Erythroblast (primary cell): ENCODE measurements at regions not wholly inside any gene's neighbourhood (a gene's known extent, or its start where the extent isn't known, plus 50 kb on each side); places are given as distances from the start of the nearest gene placed in this dataset.

Experiments used
- GATA1 ChIP-seq: IDR thresholded peaks from 2 replicates; pipeline ENCODE4 v1.6.1; 2011; ENCODE audit warnings: low read depth, mild to moderate bottlenecking, control low read depth, low read length, moderate library complexity
- POLR2A ChIP-seq: IDR thresholded peaks from 2 replicates; pipeline ENCODE4 v1.6.1; 2011; ENCODE audit warnings: mild to moderate bottlenecking, low read length

GRCh38 chr5:3999929-4000328, 404.3 kb downstream of the IRX1 start:
- TF ChIP-seq POLR2A = no peak
- TF ChIP-seq GATA1 = no peak
